Neutrophil (primary cell): ENCODE measurements at regions not wholly inside any gene's neighbourhood (a gene's known extent, or its start where the extent isn't known, plus 50 kb on each side); places are given as distances from the start of the nearest gene placed in this dataset.

Experiments used
- H3K27ac ChIP-seq: fragments of 200-600 bp; sonication (generic); 2 replicates; pipeline ENCODE4 v1.5.1; 2016; ENCODE audit warnings: mild to moderate bottlenecking, moderate library complexity
- H3K27me3 ChIP-seq: fragments of 200-600 bp; sonication (generic); 2 replicates; pipeline ENCODE4 v1.6.0; 2016; ENCODE audit warnings: mild to moderate bottlenecking
- H3K36me3 ChIP-seq: fragments of 200-600 bp; sonication (generic); 2 replicates; pipeline ENCODE4 v1.5.1; 2017
- H3K4me1 ChIP-seq, 2 experiments: fragments of 200-600 bp in 1 of 2; sonication (generic) in 1 of 2; 1 replicate in 1 of 2; 2 replicates in 1 of 2; pipeline versions ENCODE4 v1.5.1 to v1.6.1; 2013 to 2016; ENCODE audit warnings: low read depth in 1 of 2, low read length in 1 of 2, mild to moderate bottlenecking in 1 of 2, moderate library complexity in 1 of 2; ENCODE audit not compliant: control insufficient read depth in 1 of 2, insufficient read depth in 1 of 2
- H3K4me3 ChIP-seq, 2 experiments: fragments of 200-600 bp in 1 of 2; sonication (generic) in 1 of 2; 1 replicate in 1 of 2; 2 replicates in 1 of 2; pipeline ENCODE4 v1.5.1; 2013 to 2016; ENCODE audit warnings: low read depth in 1 of 2, low read length in 1 of 2, mild to moderate bottlenecking in 1 of 2, moderate library complexity in 1 of 2
- H3K9me3 ChIP-seq: fragments of 200-600 bp; sonication (generic); 2 replicates; pipeline ENCODE4 v1.5.1; 2016
- TF ChIP-seq, protein P1 (sequence below): fragments of 200-600 bp; sonication (generic); IDR thresholded peaks from 2 replicates; pipeline ENCODE4 v1.5.1; 2016; ENCODE audit warnings: antibody characterized with exemption

DNA sequence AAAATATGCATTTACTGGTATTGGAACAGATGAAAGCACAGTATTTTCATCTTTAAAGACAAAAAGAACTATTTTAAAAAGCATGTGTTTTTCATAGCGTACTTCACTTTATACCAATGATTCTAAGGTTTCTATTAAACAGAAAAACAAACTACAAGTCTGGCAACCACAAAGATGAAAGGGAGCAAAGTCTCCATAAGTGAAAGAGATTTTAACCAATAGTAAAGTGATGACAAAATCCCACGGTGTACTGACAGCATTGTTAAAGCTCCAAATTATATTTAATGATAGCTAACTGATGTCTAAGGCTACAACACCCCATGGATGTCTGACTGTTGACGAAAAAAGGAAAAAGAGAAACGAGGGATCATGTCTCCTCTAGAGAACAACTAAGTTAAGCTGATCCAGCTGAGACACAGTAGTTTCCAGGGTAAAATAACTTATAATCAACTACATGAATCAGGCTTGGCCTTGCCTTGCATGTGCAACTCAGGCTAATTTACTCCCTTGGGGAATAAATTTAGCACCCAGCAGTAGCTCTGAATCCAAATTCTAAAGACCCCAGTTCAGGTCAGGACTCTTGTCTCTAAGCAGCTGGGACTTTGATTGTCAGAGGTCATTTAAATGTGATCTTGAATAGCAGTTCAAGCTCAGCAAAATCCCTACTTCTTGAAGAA, 56.0 kb upstream of the TAB2 start:
- no peaks in the 10 kb centered on the region for H3K27me3 ChIP-seq
- no peaks in the 10 kb centered on the region for H3K9me3 ChIP-seq
- no peak overlapping the region for H3K4me3 ChIP-seq
- TF ChIP-seq, protein P1, sequence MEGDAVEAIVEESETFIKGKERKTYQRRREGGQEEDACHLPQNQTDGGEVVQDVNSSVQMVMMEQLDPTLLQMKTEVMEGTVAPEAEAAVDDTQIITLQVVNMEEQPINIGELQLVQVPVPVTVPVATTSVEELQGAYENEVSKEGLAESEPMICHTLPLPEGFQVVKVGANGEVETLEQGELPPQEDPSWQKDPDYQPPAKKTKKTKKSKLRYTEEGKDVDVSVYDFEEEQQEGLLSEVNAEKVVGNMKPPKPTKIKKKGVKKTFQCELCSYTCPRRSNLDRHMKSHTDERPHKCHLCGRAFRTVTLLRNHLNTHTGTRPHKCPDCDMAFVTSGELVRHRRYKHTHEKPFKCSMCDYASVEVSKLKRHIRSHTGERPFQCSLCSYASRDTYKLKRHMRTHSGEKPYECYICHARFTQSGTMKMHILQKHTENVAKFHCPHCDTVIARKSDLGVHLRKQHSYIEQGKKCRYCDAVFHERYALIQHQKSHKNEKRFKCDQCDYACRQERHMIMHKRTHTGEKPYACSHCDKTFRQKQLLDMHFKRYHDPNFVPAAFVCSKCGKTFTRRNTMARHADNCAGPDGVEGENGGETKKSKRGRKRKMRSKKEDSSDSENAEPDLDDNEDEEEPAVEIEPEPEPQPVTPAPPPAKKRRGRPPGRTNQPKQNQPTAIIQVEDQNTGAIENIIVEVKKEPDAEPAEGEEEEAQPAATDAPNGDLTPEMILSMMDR: no peak
- peaks cover 13 to 16% of the 10 kb centered on the region in 2 experiments for H3K4me1 ChIP-seq
- no peaks in the 10 kb centered on the region for H3K36me3 ChIP-seq
- no peak overlapping the region for H3K27ac ChIP-seq

DNA sequence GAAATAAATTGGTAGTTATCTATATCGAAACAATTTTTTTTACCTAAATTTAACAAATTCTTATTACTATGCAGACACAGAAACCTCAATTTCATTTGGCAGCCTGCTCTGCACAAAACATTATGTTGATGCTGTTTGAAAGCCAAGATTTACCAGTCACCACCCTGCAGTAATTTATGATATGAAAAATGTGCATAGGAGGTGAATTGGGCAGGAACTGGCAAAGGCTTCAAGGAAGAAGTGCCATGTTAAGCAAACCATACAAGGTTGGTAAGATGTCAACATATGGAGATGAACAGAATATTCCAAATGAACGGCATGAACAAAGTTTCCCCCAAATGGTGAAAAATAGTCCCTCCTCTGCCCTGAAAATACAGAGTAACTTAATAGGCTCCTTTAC, 54.2 kb upstream of the TAB2 start:
- H3K9me3 ChIP-seq: no peaks in the 10 kb centered on the region
- H3K36me3 ChIP-seq: no peaks in the 10 kb centered on the region
- no peak overlapping the region for H3K4me3 ChIP-seq
- no peak overlapping the region for H3K27ac ChIP-seq
- peaks cover 25 to 31% of the 10 kb centered on the region in 2 experiments for H3K4me1 ChIP-seq
- H3K27me3 ChIP-seq: no peaks in the 10 kb centered on the region
- TF ChIP-seq, protein P1: no peak

DNA sequence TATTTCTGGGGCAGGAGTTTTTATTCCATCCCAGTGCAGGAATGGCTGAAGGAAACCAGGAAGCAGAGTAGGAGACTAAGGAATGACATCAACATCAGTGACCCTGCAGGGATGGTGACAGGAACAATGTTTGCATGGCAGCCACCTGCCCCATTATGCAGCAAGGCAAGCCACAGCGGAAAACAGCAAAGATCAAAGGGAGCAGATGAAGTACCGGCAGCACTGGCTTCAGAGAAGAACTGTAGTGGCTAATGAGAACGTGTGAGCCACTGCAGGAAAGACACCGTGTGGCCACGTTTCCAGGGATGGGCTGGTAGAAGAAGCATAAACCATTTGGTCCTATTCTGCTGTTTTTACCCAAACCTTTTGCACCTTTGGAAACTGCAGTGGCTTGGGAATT, 52.9 kb upstream of the TAB2 start:
- H3K4me3 ChIP-seq: no peak overlapping the region
- H3K27me3 ChIP-seq: no peaks in the 10 kb centered on the region
- peaks cover 34 to 39% of the 10 kb centered on the region in 2 experiments for H3K4me1 ChIP-seq
- TF ChIP-seq, protein P1: no peak
- no peaks in the 10 kb centered on the region for H3K9me3 ChIP-seq
- H3K36me3 ChIP-seq: no peaks in the 10 kb centered on the region
- no peak overlapping the region for H3K27ac ChIP-seq

DNA sequence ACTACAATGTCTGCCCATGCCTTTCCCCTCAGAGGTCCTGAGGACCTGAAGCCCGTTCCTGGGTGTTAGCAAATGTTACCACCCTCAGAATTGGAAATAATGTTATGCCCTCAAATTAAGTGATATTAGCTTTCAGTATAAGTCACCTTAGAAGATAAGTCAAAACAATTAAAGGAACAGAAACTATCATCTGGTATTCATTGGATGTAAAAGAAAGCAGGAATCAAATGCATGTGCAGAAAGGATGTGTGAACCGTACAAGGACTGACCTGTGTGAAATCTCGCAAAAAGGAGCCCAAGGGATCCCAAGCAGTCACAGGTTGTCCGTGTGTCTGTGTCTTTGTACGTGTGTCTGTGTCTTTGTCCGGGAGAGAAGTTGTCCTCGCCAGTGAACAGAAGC, 51.6 kb upstream of the TAB2 start:
- Histone ChIP-seq H3K4me1 (peaks cover 39 to 41% of the 10 kb centered on the region in 2 experiments), H3K4me3 (no peak overlapping the region), H3K36me3 (no peaks in the 10 kb centered on the region), H3K27me3 (no peaks in the 10 kb centered on the region), H3K9me3 (no peaks in the 10 kb centered on the region), H3K27ac (no peak overlapping the region)
- TF ChIP-seq, protein P1: no peak

DNA sequence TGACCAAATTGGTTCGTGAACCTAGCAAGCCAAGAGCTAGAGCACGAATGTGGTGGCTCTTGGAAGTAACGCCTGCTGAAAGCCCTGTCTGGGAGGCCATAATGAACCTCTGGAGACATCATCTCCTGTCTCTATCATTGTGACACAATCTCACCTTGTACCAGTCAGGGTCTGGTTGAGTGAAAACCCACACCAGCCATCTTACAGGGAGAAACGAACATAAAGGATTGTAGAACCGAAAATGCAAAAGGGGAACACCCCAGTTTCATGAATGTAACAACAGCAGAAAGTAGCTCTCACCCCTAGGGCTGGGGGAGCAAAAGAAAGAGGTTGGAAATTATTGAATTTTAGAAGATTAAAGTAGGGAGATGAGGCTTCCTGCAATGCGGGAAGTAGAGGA, 50.9 kb upstream of the TAB2 start:
- Histone ChIP-seq H3K27ac (peak overlapping the region; percentile 2), H3K9me3 (no peaks in the 10 kb centered on the region), H3K4me3 (no peak overlapping the region), H3K27me3 (no peaks in the 10 kb centered on the region), H3K36me3 (no peaks in the 10 kb centered on the region), H3K4me1 (peaks cover 46 to 49% of the 10 kb centered on the region in 2 experiments)
- TF ChIP-seq, protein P1: no peak
